ENCODE measurements at regions not wholly inside any gene's neighbourhood (a gene's known extent, or its start where the extent isn't known, plus 50 kb on each side); places are given as distances from the start of the nearest gene placed in this dataset.

- TF ChIP-seq EZH2phosphoT487 (IDR thresholded peaks at IDR 0.05; ENCODE audit: borderline replicate concordance, low read depth, low read length) = no peak
- TF ChIP-seq CTCF (conservative IDR thresholded peaks at IDR 0.05; ENCODE audit: low read length) = no peak
- Histone ChIP-seq H3K27ac (ENCODE audit: low read depth, low read length, poor library complexity, severe bottlenecking) (no peak overlapping the region), H3K4me1 (ENCODE audit: insufficient read depth, low read length, poor library complexity, severe bottlenecking) (no peaks in the 10 kb centered on the region), H3K4me3 (ENCODE audit: low read depth, low read length, poor library complexity, severe bottlenecking) (no peak overlapping the region), H3K9me3 (ENCODE audit: low read length) (no peaks in the 10 kb centered on the region), H3K9me2 (ENCODE audit: insufficient read depth, low read length) (no peaks in the 10 kb centered on the region), H3K4me2 (ENCODE audit: low read length) (no peak overlapping the region), H3K79me2 (ENCODE audit: insufficient read depth, low read depth, low read length) (no peaks in the 10 kb centered on the region), H2AFZ (ENCODE audit: low read length) (no peak overlapping the region), H4K20me1 (ENCODE audit: insufficient read depth, low read length) (no peaks in the 10 kb centered on the region), H3K36me3 (ENCODE audit: insufficient read depth, low read length) (no peaks in the 10 kb centered on the region)
- intact Hi-C loops (cut with micrococcal nuclease; ENCODE audit: unreplicated experiment) = no loop called here
- ChIA-PET POLR2A (no interaction called here), CTCF (ENCODE audit: unreplicated experiment) (no interaction called here)
- no peak for DNase-seq (ENCODE audit: low spot score)
- no TSS peak for BruUV-seq (replicated peaks)
Measured at GRCh38 chr4:114115526-114115925, 136.1 kb upstream of the ARSJ start.

- intact Hi-C loops (cut with micrococcal nuclease; ENCODE audit: unreplicated experiment) = no loop called here
- ChIA-PET POLR2A (interaction anchor here (0.5 to 0.8 kb wide), 2 partner anchors 16 to 18 kb away, joined by 3 to 4 read pairs; no protein-coding TSS in a partner anchor), CTCF (ENCODE audit: unreplicated experiment) (no interaction called here)
- no peak overlapping the region for H3K27ac ChIP-seq (ENCODE audit: low read depth, low read length, poor library complexity, severe bottlenecking)
- no peaks in the 10 kb centered on the region for H4K20me1 ChIP-seq (ENCODE audit: insufficient read depth, low read length)
- no peak overlapping the region for H3K4me2 ChIP-seq (ENCODE audit: low read length)
- no peaks in the 10 kb centered on the region for H3K9me3 ChIP-seq (ENCODE audit: low read length)
- H3K4me3 ChIP-seq (ENCODE audit: low read depth, low read length, poor library complexity, severe bottlenecking) = no peak overlapping the region
- no peak for DNase-seq (ENCODE audit: low spot score)
- no peaks in the 10 kb centered on the region for H3K79me2 ChIP-seq (ENCODE audit: insufficient read depth, low read depth, low read length)
- no peaks in the 10 kb centered on the region for H3K9me2 ChIP-seq (ENCODE audit: insufficient read depth, low read length)
- no peak for TF ChIP-seq CTCF (conservative IDR thresholded peaks at IDR 0.05; ENCODE audit: low read length)
- no peak for TF ChIP-seq EZH2phosphoT487 (IDR thresholded peaks at IDR 0.05; ENCODE audit: borderline replicate concordance, low read depth, low read length)
- H3K36me3 ChIP-seq (ENCODE audit: insufficient read depth, low read length) = no peaks in the 10 kb centered on the region
- no peak overlapping the region for H2AFZ ChIP-seq (ENCODE audit: low read length)
- BruUV-seq (replicated peaks) = no TSS peak
- no peaks in the 10 kb centered on the region for H3K4me1 ChIP-seq (ENCODE audit: insufficient read depth, low read length, poor library complexity, severe bottlenecking)
Measured at GRCh38 chr4:114116861-114117260, 137.4 kb upstream of the ARSJ start.

GRCh38 chr4:114121221-114121620 is 141.8 kb upstream of the ARSJ start:
- Histone ChIP-seq H3K36me3 (ENCODE audit: insufficient read depth, low read length) (no peaks in the 10 kb centered on the region), H3K4me3 (ENCODE audit: low read depth, low read length, poor library complexity, severe bottlenecking) (no peak overlapping the region), H3K4me1 (ENCODE audit: insufficient read depth, low read length, poor library complexity, severe bottlenecking) (no peaks in the 10 kb centered on the region), H3K27ac (ENCODE audit: low read depth, low read length, poor library complexity, severe bottlenecking) (no peak overlapping the region), H3K9me3 (ENCODE audit: low read length) (no peaks in the 10 kb centered on the region), H3K79me2 (ENCODE audit: insufficient read depth, low read depth, low read length) (no peaks in the 10 kb centered on the region), H4K20me1 (ENCODE audit: insufficient read depth, low read length) (no peaks in the 10 kb centered on the region), H2AFZ (ENCODE audit: low read length) (no peak overlapping the region), H3K9me2 (ENCODE audit: insufficient read depth, low read length) (no peaks in the 10 kb centered on the region), H3K4me2 (ENCODE audit: low read length) (no peak overlapping the region)
- BruUV-seq (replicated peaks) = no TSS peak
- intact Hi-C loops (cut with micrococcal nuclease; ENCODE audit: unreplicated experiment) = no loop called here
- CTCF ChIA-PET (ENCODE audit: unreplicated experiment) = no interaction called here
- DNase-seq (ENCODE audit: low spot score) = no peak
- TF ChIP-seq EZH2phosphoT487 (IDR thresholded peaks at IDR 0.05; ENCODE audit: borderline replicate concordance, low read depth, low read length) = no peak
- TF ChIP-seq CTCF (conservative IDR thresholded peaks at IDR 0.05; ENCODE audit: low read length) = no peak
- POLR2A ChIA-PET = interaction anchor here (0.5 to 1.4 kb wide), 3 partner anchors 17 to 730 kb away, joined by 3 to 4 read pairs (median 3); no protein-coding TSS in a partner anchor

Data from OCI-LY7 (cell line).